ENCODE measurements at regions not wholly inside any gene's neighbourhood (a gene's known extent, or its start where the extent isn't known, plus 50 kb on each side); places are given as distances from the start of the nearest gene placed in this dataset.

GRCh38 chr7:46854958-46855473 lies 726.9 kb downstream of the TNS3 start:
- WGBS, 4 donors = 45 to 62% (median 52%) methylated on average over 1 of the region's 1 CpG
- intact Hi-C loops (cut with DNase I) = no loop called here

DNA sequence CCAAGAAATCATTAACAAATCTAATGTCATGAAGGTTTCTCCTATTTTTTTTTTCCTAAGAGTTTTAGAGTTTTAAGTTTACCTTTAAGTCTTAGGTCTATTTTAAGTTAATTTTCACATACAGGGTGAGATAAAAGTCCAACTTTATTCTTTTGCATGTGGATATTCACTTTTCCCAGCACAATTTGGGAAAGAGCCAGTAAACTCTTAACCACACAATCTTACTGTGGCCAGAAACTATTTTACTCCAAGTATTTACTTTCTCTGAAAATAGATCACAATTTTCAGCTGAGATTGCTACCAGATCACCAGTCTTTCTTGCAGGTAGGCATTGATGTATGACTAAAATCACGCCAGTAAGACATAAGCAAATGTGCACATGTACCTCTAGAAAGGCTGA lies 728.5 kb downstream of the TNS3 start:
- WGBS, 4 donors = 41 to 90% (median 85%) methylated on average over 1 of the region's 1 CpG
- TF ChIP-seq, protein P1, sequence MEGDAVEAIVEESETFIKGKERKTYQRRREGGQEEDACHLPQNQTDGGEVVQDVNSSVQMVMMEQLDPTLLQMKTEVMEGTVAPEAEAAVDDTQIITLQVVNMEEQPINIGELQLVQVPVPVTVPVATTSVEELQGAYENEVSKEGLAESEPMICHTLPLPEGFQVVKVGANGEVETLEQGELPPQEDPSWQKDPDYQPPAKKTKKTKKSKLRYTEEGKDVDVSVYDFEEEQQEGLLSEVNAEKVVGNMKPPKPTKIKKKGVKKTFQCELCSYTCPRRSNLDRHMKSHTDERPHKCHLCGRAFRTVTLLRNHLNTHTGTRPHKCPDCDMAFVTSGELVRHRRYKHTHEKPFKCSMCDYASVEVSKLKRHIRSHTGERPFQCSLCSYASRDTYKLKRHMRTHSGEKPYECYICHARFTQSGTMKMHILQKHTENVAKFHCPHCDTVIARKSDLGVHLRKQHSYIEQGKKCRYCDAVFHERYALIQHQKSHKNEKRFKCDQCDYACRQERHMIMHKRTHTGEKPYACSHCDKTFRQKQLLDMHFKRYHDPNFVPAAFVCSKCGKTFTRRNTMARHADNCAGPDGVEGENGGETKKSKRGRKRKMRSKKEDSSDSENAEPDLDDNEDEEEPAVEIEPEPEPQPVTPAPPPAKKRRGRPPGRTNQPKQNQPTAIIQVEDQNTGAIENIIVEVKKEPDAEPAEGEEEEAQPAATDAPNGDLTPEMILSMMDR (IDR thresholded peaks at IDR 0.05) = no peak
- no peak for TF ChIP-seq POLR2A (IDR thresholded peaks at IDR 0.05)
- intact Hi-C loops (cut with DNase I) = no loop called here
- H3K9me3 ChIP-seq (replicated peaks in 1 of 3) = no peaks in the 10 kb centered on the region
- no peaks in the 10 kb centered on the region for H3K4me1 ChIP-seq (replicated peaks in 1 of 2)
- H3K27me3 ChIP-seq = no peaks in the 10 kb centered on the region
- DNase-seq = no peak
- no peak overlapping the region for H3K27ac ChIP-seq
- no peaks in the 10 kb centered on the region for H3K36me3 ChIP-seq (replicated peaks in 1 of 2)
- H3K4me3 ChIP-seq = no peak overlapping the region

More at GRCh38 chr7:46854958-46855473, 726.9 kb downstream of the TNS3 start:
- TF ChIP-seq, protein P1 (IDR thresholded peaks at IDR 0.05) = no peak
- no peak for TF ChIP-seq POLR2A (IDR thresholded peaks at IDR 0.05)
- DNase-seq = peak in 1 of 7 donors; percentile 17
- H3K27me3 ChIP-seq = no peaks in the 10 kb centered on the region
- no peaks in the 10 kb centered on the region for H3K9me3 ChIP-seq (replicated peaks in 1 of 3)
- no peak overlapping the region for H3K4me3 ChIP-seq
- no peaks in the 10 kb centered on the region for H3K4me1 ChIP-seq (replicated peaks in 1 of 2)
- no peaks in the 10 kb centered on the region for H3K36me3 ChIP-seq (replicated peaks in 1 of 2)
- no peak overlapping the region for H3K27ac ChIP-seq

GRCh38 chr7:46852795-46853194 lies 729.1 kb downstream of the TNS3 start:
- Histone ChIP-seq H3K27me3 (no peaks in the 10 kb centered on the region), H3K4me1 (replicated peaks in 1 of 2) (no peaks in the 10 kb centered on the region), H3K9me3 (replicated peaks in 1 of 3) (no peaks in the 10 kb centered on the region), H3K27ac (no peak overlapping the region), H3K4me3 (no peak overlapping the region), H3K36me3 (replicated peaks in 1 of 2) (no peaks in the 10 kb centered on the region)
- 87 to 90% (median 90%) methylated on average over 3 of the region's 3 CpGs for WGBS, 4 donors
- intact Hi-C loops (cut with DNase I) = no loop called here
- TF ChIP-seq, protein P1 (IDR thresholded peaks at IDR 0.05) = no peak
- no peak for TF ChIP-seq POLR2A (IDR thresholded peaks at IDR 0.05)
- DNase-seq = no peak

GRCh38 chr7:46850563-46851330 lies 731.2 kb downstream of the TNS3 start:
- TF ChIP-seq, protein P1 (IDR thresholded peaks at IDR 0.05) = no peak
- H3K9me3 ChIP-seq (replicated peaks in 1 of 3) = no peaks in the 10 kb centered on the region
- intact Hi-C loops (cut with DNase I) = no loop called here
- no peak for DNase-seq
- no peak overlapping the region for H3K4me3 ChIP-seq
- H3K36me3 ChIP-seq (replicated peaks in 1 of 2) = no peaks in the 10 kb centered on the region
- H3K4me1 ChIP-seq (replicated peaks in 1 of 2) = no peaks in the 10 kb centered on the region
- 85 to 92% (median 91%) methylated on average over 8 to 10 of the region's 10 CpGs for WGBS, 4 donors
- no peaks in the 10 kb centered on the region for H3K27me3 ChIP-seq
- no peak overlapping the region for H3K27ac ChIP-seq

Data from adrenal gland (tissue), 9 donors.